Transverse colon (tissue), 3 donors: ENCODE measurements at regions not wholly inside any gene's neighbourhood (a gene's known extent, or its start where the extent isn't known, plus 50 kb on each side); places are given as distances from the start of the nearest gene placed in this dataset.

Experiments used
- POLR2A ChIP-seq: fragments of 450-650 bp; IDR thresholded peaks from one replicate; pipeline ENCODE4 v1.6.1; 2016; ENCODE audit warnings: antibody characterized with exemption, mild to moderate bottlenecking, moderate library complexity
- TF ChIP-seq, protein P1 (sequence below), 5 experiments: fragments of 200-600 bp in 3 of 5; fragments of 450-650 bp in 2 of 5; sonication (generic) in 3 of 5; IDR thresholded peaks; 1 replicate in 2 of 5; 2 replicates in 3 of 5; pipeline ENCODE4 v1.5.1; 2016 to 2017; ENCODE audit warnings: antibody characterized with exemption in 5 of 5, inconsistent platforms in 3 of 5, mild to moderate bottlenecking in 2 of 5, moderate library complexity in 1 of 5

DNA sequence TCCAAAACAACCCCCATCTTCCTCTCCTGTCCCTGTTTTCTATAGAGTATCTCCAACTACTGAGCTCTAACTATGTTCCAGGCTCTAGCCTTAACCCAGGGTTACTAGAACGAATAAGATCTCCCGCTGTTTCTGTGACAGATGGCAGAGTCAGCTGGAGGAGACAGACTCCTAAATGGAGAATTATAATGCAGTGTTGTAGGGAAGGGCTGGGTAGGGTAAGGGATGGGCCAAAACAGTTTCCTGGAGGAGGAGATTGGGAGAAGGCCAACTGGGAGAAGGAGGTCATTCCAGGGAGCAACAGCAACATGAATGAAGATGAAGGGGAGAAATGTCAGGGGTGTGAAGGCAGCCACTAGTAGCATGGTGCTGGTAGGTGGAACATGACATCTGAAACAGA lies 73.4 kb upstream of the ANO4 start:
- no peak for TF ChIP-seq POLR2A
- TF ChIP-seq, protein P1, sequence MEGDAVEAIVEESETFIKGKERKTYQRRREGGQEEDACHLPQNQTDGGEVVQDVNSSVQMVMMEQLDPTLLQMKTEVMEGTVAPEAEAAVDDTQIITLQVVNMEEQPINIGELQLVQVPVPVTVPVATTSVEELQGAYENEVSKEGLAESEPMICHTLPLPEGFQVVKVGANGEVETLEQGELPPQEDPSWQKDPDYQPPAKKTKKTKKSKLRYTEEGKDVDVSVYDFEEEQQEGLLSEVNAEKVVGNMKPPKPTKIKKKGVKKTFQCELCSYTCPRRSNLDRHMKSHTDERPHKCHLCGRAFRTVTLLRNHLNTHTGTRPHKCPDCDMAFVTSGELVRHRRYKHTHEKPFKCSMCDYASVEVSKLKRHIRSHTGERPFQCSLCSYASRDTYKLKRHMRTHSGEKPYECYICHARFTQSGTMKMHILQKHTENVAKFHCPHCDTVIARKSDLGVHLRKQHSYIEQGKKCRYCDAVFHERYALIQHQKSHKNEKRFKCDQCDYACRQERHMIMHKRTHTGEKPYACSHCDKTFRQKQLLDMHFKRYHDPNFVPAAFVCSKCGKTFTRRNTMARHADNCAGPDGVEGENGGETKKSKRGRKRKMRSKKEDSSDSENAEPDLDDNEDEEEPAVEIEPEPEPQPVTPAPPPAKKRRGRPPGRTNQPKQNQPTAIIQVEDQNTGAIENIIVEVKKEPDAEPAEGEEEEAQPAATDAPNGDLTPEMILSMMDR (IDR thresholded peaks at IDR 0.05), result no peak
